GM06990 (cell line): ENCODE measurements at regions not wholly inside any gene's neighbourhood (a gene's known extent, or its start where the extent isn't known, plus 50 kb on each side); places are given as distances from the start of the nearest gene placed in this dataset.

Experiments used
- DNase-seq: peaks from one replicate; pipeline ENCODE4 v3.0.0-alpha.2; 2011; ENCODE audit not compliant: insufficient read length; ENCODE audit errors: extremely low read depth
- H3K27me3 ChIP-seq: replicated peaks from 2 replicates; pipeline ENCODE4 v1.6.0; 2011; ENCODE audit warnings: low read length; ENCODE audit not compliant: control insufficient read depth, insufficient read depth
- H3K36me3 ChIP-seq: 2 replicates; pipeline ENCODE4 v1.5.1; 2011; ENCODE audit warnings: low read length; ENCODE audit not compliant: control insufficient read depth, insufficient read depth
- H3K4me3 ChIP-seq: replicated peaks from 2 replicates; pipeline ENCODE4 v1.5.1; 2011; ENCODE audit warnings: low read depth, mild to moderate bottlenecking, control low read depth, low read length
- TF ChIP-seq, protein P1 (sequence below): IDR thresholded peaks from 2 replicates; pipeline ENCODE4 v1.5.1; 2011; ENCODE audit warnings: low read length, control low read depth, mild to moderate bottlenecking, inconsistent platforms; ENCODE audit not compliant: insufficient read depth, poor library complexity, severe bottlenecking

DNA sequence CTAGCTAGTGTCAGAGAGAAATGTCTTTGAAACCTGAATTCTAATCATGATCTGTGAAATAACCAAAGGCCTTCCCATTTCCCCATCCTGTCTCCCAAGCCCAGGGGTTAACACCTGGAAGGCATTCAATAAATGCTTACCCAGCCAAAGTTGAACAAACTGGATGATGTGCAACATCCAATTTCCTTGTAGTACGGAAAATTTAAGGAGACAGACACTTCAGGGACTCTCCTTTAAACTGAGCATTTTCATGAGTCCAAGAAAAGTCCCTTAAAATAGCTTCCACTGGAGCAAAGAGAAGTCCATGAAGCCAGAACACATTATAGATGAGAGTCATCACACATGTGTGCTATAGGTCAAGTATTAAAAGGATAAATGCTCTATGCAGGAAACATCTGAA lies 271.2 kb downstream of the RAB28 start:
- H3K36me3 ChIP-seq, result no peaks in the 10 kb centered on the region
- no peak for DNase-seq
- H3K4me3 ChIP-seq, result no peak overlapping the region
- TF ChIP-seq, protein P1, sequence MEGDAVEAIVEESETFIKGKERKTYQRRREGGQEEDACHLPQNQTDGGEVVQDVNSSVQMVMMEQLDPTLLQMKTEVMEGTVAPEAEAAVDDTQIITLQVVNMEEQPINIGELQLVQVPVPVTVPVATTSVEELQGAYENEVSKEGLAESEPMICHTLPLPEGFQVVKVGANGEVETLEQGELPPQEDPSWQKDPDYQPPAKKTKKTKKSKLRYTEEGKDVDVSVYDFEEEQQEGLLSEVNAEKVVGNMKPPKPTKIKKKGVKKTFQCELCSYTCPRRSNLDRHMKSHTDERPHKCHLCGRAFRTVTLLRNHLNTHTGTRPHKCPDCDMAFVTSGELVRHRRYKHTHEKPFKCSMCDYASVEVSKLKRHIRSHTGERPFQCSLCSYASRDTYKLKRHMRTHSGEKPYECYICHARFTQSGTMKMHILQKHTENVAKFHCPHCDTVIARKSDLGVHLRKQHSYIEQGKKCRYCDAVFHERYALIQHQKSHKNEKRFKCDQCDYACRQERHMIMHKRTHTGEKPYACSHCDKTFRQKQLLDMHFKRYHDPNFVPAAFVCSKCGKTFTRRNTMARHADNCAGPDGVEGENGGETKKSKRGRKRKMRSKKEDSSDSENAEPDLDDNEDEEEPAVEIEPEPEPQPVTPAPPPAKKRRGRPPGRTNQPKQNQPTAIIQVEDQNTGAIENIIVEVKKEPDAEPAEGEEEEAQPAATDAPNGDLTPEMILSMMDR, result no peak
- H3K27me3 ChIP-seq, result no peaks in the 10 kb centered on the region

DNA sequence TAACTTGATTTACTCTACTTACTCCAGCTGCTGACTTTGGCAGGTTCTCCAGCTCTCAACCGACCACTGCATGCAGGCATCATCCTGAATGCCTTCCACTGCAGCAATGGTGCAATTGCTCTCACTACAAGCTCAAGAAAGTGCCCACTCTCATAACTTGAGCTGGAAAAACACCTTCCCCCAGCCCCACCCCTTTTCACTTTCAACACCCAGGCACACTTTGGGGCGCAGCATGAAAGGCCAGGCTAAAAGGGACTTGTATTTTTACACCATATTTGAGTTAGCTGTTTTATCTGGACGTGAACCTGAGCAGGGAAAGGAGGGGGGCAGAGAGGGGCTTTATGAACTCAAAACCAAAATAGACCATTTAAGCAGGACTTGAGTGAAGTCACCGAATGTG lies 274.5 kb downstream of the RAB28 start:
- DNase-seq, result no peak
- Histone ChIP-seq H3K27me3 (no peaks in the 10 kb centered on the region), H3K4me3 (no peak overlapping the region), H3K36me3 (no peaks in the 10 kb centered on the region)
- TF ChIP-seq, protein P1, result no peak

DNA sequence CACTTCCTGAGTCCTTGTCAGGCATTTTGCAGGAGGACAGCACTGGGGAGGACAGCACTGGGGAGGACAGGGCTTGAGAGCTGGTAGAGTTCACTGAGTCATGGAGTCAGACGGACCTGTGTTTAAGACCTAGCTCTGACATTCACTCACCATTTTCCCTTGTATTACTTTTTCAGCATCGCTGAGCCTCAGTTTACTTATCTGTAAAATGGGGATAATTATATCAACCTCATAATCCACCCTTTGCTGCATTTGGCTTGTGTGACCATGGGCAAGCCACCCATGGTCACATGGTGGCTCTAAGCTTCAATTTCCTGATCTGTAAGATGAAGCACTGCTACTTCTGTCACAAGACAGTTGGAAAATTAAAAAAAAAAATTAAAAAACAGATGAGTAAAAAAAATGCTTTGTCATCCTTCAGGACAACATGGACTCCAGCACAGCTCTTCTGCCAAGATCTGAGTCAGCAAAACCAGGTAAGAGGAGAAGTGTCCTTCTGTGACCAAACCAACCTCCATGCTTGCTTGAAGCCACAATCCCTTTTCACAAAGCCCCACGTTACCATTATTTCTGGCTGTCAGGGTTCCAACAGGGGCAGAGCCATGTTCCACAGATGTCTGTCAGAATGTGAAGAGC lies 275.5 kb downstream of the RAB28 start:
- no peak overlapping the region for H3K4me3 ChIP-seq
- no peaks in the 10 kb centered on the region for H3K36me3 ChIP-seq
- no peaks in the 10 kb centered on the region for H3K27me3 ChIP-seq
- DNase-seq, result no peak
- TF ChIP-seq, protein P1, result no peak

DNA sequence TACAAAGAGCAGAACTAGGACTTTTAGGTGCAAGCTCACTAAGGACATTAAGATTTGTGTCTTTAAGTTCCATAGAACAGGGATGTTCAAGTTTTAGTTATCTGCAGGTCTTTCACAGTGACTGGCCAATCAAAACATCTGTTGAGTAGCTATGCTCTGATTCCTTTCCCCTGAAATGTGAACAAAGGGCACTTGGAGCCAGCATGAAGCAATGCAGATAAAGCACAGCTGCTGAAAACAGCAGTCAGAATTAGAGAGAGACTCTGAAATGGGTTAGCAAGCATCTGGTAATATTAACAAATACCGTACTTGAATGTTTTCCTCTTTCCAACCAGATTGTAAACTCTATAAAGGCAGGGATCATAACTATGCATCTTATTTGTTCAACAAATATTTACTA lies 276.9 kb downstream of the RAB28 start:
- no peak overlapping the region for H3K4me3 ChIP-seq
- TF ChIP-seq, protein P1, result no peak
- no peak for DNase-seq
- no peaks in the 10 kb centered on the region for H3K27me3 ChIP-seq
- H3K36me3 ChIP-seq, result no peaks in the 10 kb centered on the region

DNA sequence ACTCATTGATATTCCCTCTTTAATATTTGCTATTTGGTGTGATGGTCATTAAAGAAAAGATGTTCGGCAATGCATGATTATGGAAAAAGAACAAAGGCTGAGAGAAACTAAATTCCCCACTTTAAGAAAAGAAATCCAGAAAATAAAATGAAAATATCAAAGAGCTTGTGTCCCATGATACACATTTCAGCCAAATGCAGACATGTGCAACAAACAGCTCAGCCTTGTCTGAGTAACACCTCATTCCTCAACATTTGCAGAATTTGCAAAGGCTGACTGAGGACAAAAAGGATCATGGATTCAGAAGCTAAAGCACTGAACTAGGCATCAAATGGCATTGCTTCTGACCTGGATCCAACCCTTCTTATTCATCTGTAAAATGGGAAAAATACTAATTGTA lies 281.0 kb downstream of the RAB28 start:
- Histone ChIP-seq H3K4me3 (no peak overlapping the region), H3K27me3 (no peaks in the 10 kb centered on the region), H3K36me3 (no peaks in the 10 kb centered on the region)
- no peak for DNase-seq
- TF ChIP-seq, protein P1, result no peak

DNA sequence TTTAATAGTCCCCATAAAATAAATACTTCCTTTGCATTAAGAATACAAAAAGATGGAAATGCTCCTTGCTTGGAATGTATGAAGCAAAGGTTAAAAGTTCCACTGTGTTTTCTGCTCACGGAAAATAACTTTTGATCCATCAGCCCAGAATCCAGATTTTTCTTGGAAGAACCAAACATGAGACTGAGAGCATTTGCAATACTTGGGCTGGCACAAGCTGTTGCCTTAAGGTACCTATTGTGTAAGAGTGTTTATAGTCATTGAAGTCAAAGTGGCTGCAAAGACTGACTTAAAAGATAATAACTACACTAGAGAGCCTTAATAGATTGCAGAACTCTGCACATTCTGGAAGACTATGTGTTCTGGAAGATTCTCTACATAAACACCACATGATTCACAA lies 281.4 kb downstream of the RAB28 start:
- TF ChIP-seq, protein P1, result no peak
- Histone ChIP-seq H3K27me3 (no peaks in the 10 kb centered on the region), H3K36me3 (no peaks in the 10 kb centered on the region), H3K4me3 (no peak overlapping the region)
- DNase-seq, result no peak
